ENCODE measurements at regions not wholly inside any gene's neighbourhood (a gene's known extent, or its start where the extent isn't known, plus 50 kb on each side); places are given as distances from the start of the nearest gene placed in this dataset.

DNA sequence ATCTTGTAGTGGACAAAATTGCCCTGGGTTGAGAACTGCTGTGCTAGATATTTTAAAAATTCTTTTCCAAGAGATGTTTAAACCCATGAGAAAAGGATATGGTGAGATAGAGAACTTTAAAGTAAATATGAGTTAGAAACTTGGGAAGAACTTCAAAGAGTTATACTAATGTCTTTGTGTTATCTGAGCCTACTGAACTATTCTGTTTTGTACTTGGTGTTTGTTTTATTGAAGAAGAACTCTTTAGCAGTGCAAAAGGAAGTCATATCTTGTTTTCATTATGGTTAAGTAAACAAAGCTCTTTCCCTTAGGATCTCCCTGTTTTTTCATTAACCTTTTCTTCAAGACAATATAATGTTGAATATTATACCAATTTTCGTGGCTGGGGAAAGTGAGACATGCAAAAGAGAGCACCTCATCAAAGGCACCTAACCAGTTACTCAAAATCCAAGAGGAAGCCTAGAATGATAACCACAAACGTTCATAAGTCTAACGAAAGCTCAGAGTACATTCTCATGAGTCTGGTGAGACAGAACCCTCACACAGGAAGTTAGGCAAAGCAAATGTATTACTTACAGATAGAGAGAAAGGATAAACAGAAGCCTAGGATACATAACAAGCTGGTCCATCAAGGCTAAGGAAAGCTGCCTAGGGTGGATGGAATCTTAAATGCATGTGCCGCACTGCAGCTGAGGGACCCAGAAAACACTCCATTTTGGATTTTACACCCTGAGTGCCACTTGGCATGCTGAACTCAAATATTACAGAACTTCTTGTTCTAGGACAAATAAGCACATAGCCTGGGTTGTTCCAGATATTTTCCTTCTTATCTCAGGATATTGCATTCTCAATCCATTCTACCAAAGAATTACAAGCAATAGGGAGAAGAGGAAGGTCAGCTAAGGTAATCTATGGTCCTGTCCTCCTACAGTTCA is 112.5 kb upstream of the ANO3 start:
- Histone ChIP-seq H3K9me3 (ENCODE audit: control insufficient read depth in 2 of 2, insufficient read depth in 1 of 2, low read depth in 1 of 2, low read length in 1 of 2) (no peaks in the 10 kb centered on the region), H3K27me3 (ENCODE audit: control insufficient read depth in 3 of 3, insufficient read depth in 3 of 3, low read length in 3 of 3) (no peaks in the 10 kb centered on the region), H3K36me3 (ENCODE audit: control insufficient read depth in 3 of 3, insufficient read depth in 2 of 3, low read depth in 1 of 3, low read length in 3 of 3) (no peaks in the 10 kb centered on the region), H3K27ac (ENCODE audit: low read depth in 1 of 3, low read length in 2 of 3) (no peak overlapping the region), H3K4me3 (ENCODE audit: low read depth in 1 of 3, low read length in 3 of 3) (no peak overlapping the region), H3K4me1 (ENCODE audit: control insufficient read depth in 3 of 3, insufficient read depth in 2 of 3, low read depth in 1 of 3, low read length in 2 of 3) (no peaks in the 10 kb centered on the region)
- no peak for DNase-seq
- FAIRE-seq = no peak
- 47 to 56% (median 49%) methylated on average over 4 of the region's 4 CpGs for WGBS, 3 donors

DNA sequence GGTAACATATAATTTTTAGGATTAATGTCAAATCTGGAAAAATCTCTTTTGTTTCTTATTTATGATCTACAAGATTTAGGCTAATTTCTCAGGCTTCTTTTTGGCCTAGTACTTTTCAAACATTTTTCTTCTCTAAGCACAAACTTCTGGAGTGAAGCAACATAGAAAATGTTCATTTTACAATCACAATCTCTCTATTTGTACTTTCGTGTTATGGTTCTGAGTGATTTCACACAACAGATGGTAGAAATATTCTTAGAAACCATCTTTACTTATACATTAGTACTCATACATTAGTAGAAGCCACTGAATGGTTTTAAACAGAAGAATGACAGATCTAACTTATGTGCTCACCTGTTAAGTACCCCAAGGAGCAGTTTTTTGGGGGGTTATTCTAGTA is 106.3 kb upstream of the ANO3 start:
- DNase-seq (no peak), FAIRE-seq (no peak)
- no peaks in the 10 kb centered on the region for H3K36me3 ChIP-seq (ENCODE audit: control insufficient read depth in 3 of 3, insufficient read depth in 2 of 3, low read depth in 1 of 3, low read length in 3 of 3)
- 82 to 89% (median 86%) methylated on average over 1 of the region's 1 CpG for WGBS, 3 donors
- H3K27ac ChIP-seq (ENCODE audit: low read depth in 1 of 3, low read length in 2 of 3) = no peak overlapping the region
- no peaks in the 10 kb centered on the region for H3K27me3 ChIP-seq (ENCODE audit: control insufficient read depth in 3 of 3, insufficient read depth in 3 of 3, low read length in 3 of 3)
- H3K4me3 ChIP-seq (ENCODE audit: low read depth in 1 of 3, low read length in 3 of 3) = no peak overlapping the region
- H3K4me1 ChIP-seq (ENCODE audit: control insufficient read depth in 3 of 3, insufficient read depth in 2 of 3, low read depth in 1 of 3, low read length in 2 of 3) = no peaks in the 10 kb centered on the region
- H3K9me3 ChIP-seq (ENCODE audit: control insufficient read depth in 2 of 2, insufficient read depth in 1 of 2, low read depth in 1 of 2, low read length in 1 of 2) = no peaks in the 10 kb centered on the region

DNA sequence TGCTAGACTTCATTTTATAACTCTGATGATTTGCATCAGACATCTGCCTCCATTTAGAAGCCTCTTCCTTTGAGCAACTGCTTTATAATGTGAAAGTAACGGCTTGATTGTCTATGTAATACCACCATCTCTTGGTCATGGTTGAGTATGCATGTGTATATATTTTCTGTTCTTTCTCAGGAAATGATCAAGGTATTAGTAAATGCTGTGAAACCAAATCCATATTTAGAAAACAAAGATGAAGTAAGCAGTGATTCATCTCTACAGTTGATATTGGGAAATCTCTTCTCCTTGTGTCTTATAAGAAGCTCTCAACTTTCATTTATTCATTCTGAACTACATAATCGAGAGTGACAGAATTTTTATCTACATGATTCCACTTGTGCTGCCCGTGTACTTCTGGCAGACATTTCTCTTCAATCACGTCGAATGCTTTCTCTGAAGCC is 104.6 kb upstream of the ANO3 start:
- WGBS, 3 donors = 44 to 58% (median 55%) methylated on average over 5 of the region's 5 CpGs
- peak in 1 of 2 donors; percentile 14 for DNase-seq
- FAIRE-seq = no peak

DNA sequence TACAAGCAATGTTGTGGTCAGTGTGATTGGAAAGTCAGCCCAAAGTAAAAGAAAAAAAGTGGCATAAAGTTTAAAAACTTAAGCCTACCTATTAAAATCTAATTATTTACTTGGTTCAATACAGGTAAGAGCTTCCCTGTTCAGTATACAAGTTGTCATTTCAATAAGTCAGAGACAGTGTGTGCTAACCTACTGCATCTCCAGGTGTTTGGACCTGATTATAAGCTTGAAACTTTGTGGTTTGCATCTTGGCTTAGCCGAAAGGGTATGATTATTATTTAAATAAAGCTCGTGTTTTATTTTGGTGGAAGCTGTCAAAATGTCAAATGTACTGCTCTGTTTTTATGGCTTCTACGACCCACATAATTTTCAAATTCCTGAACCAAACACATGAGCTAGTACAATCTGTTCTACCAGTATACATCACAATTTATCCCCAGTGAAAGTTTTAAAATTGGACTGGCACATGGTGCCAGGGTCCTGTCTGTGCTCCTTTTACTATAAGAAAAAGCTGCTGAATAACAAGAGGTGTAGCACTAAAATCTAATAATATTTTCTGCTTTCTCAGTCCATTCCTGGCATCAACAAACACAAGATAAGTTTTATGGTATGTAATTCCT is 103.9 kb upstream of the ANO3 start:
- WGBS, 3 donors = 19 to 63% (median 63%) methylated on average over 3 of the region's 3 CpGs
- no peaks in the 10 kb centered on the region for H3K4me1 ChIP-seq (ENCODE audit: control insufficient read depth in 3 of 3, insufficient read depth in 2 of 3, low read depth in 1 of 3, low read length in 2 of 3)
- H3K27me3 ChIP-seq (ENCODE audit: control insufficient read depth in 3 of 3, insufficient read depth in 3 of 3, low read length in 3 of 3) = no peaks in the 10 kb centered on the region
- H3K4me3 ChIP-seq (ENCODE audit: low read depth in 1 of 3, low read length in 3 of 3) = no peak overlapping the region
- no peaks in the 10 kb centered on the region for H3K36me3 ChIP-seq (ENCODE audit: control insufficient read depth in 3 of 3, insufficient read depth in 2 of 3, low read depth in 1 of 3, low read length in 3 of 3)
- no peak for DNase-seq
- no peak for FAIRE-seq
- H3K9me3 ChIP-seq (ENCODE audit: control insufficient read depth in 2 of 2, insufficient read depth in 1 of 2, low read depth in 1 of 2, low read length in 1 of 2) = no peaks in the 10 kb centered on the region
- no peak overlapping the region for H3K27ac ChIP-seq (ENCODE audit: low read depth in 1 of 3, low read length in 2 of 3)

More for the DNA sequence above, 104.6 kb upstream of the ANO3 start:
- Histone ChIP-seq H3K27me3 (ENCODE audit: control insufficient read depth in 3 of 3, insufficient read depth in 3 of 3, low read length in 3 of 3) (no peaks in the 10 kb centered on the region), H3K9me3 (ENCODE audit: control insufficient read depth in 2 of 2, insufficient read depth in 1 of 2, low read depth in 1 of 2, low read length in 1 of 2) (no peaks in the 10 kb centered on the region), H3K36me3 (ENCODE audit: control insufficient read depth in 3 of 3, insufficient read depth in 2 of 3, low read depth in 1 of 3, low read length in 3 of 3) (no peaks in the 10 kb centered on the region), H3K4me3 (ENCODE audit: low read depth in 1 of 3, low read length in 3 of 3) (no peak overlapping the region), H3K27ac (ENCODE audit: low read depth in 1 of 3, low read length in 2 of 3) (no peak overlapping the region), H3K4me1 (ENCODE audit: control insufficient read depth in 3 of 3, insufficient read depth in 2 of 3, low read depth in 1 of 3, low read length in 2 of 3) (no peaks in the 10 kb centered on the region)

DNA sequence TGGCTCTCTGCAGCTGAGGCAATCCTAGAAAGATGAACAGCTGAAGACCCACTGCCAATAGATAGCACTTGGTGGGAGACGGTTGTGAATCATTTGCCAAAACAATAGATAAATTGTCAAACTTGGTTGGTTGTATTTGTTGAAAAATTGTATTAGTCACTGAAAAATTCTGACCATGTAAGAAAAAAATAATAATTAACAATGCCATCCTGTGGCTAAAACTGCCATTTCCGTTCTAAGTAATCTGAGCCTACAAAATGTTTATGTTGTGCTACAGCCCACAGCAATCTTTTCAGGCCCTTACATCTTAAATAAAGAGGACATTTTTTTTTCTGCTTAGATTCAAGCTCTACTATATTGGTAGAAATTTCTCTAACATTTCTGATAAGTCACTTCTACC is 103.2 kb upstream of the ANO3 start:
- Histone ChIP-seq H3K9me3 (ENCODE audit: control insufficient read depth in 2 of 2, insufficient read depth in 1 of 2, low read depth in 1 of 2, low read length in 1 of 2) (no peaks in the 10 kb centered on the region), H3K4me1 (ENCODE audit: control insufficient read depth in 3 of 3, insufficient read depth in 2 of 3, low read depth in 1 of 3, low read length in 2 of 3) (no peaks in the 10 kb centered on the region), H3K27me3 (ENCODE audit: control insufficient read depth in 3 of 3, insufficient read depth in 3 of 3, low read length in 3 of 3) (no peaks in the 10 kb centered on the region), H3K36me3 (ENCODE audit: control insufficient read depth in 3 of 3, insufficient read depth in 2 of 3, low read depth in 1 of 3, low read length in 3 of 3) (no peaks in the 10 kb centered on the region), H3K4me3 (ENCODE audit: low read depth in 1 of 3, low read length in 3 of 3) (no peak overlapping the region), H3K27ac (ENCODE audit: low read depth in 1 of 3, low read length in 2 of 3) (no peak overlapping the region)
- WGBS, 3 donors = 65 to 72% (median 65%) methylated on average over 2 of the region's 2 CpGs
- FAIRE-seq = no peak
- DNase-seq = no peak

DNA sequence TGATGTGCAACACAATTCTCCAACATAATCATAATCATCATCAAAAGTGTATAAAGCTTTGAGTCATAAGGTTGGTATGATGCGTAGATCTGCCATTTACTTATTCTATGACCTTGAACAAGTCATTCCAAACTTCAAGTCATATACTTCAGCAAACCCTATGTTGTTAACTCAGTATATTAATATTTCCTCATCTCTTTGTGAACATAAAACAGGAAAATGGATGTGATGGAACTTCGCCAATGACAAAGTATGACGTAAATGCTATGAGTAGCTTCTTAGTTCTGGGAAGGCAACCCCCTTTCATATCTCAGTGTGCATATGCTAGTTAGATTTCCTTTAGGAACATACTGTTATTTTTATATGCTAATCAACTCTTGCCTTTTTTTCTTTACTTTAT is 102.7 kb upstream of the ANO3 start:
- FAIRE-seq = no peak
- 67 to 81% (median 74%) methylated on average over 3 of the region's 3 CpGs for WGBS, 3 donors
- H3K4me3 ChIP-seq (ENCODE audit: low read depth in 1 of 3, low read length in 3 of 3) = no peak overlapping the region

DNA sequence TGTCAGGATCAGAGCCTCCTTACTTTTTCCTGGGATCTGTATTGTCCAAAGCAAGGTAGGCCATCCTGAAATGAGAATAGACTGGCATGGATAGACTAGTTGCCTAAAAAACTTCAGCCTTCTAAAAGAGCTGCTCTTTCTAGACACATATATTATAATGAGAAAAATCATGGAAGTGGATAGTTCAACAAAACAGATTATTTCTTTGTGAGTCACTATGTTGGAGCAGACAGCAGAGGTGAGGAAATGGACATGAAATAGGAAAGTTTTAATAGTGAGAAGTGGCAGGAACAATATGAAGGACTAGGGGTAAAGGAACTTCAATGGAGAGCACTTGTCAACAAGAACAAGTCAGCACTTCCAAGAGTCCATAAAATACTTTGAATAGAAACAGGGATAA is 101.9 kb upstream of the ANO3 start:
- Histone ChIP-seq H3K36me3 (ENCODE audit: control insufficient read depth in 3 of 3, insufficient read depth in 2 of 3, low read depth in 1 of 3, low read length in 3 of 3) (no peaks in the 10 kb centered on the region), H3K27me3 (ENCODE audit: control insufficient read depth in 3 of 3, insufficient read depth in 3 of 3, low read length in 3 of 3) (no peaks in the 10 kb centered on the region), H3K27ac (ENCODE audit: low read depth in 1 of 3, low read length in 2 of 3) (no peak overlapping the region), H3K9me3 (ENCODE audit: control insufficient read depth in 2 of 2, insufficient read depth in 1 of 2, low read depth in 1 of 2, low read length in 1 of 2) (no peaks in the 10 kb centered on the region), H3K4me1 (ENCODE audit: control insufficient read depth in 3 of 3, insufficient read depth in 2 of 3, low read depth in 1 of 3, low read length in 2 of 3) (no peaks in the 10 kb centered on the region), H3K4me3 (ENCODE audit: low read depth in 1 of 3, low read length in 3 of 3) (no peak overlapping the region)
- DNase-seq = no peak
- FAIRE-seq = no peak

More for the DNA sequence above, 102.7 kb upstream of the ANO3 start:
- Histone ChIP-seq H3K9me3 (ENCODE audit: control insufficient read depth in 2 of 2, insufficient read depth in 1 of 2, low read depth in 1 of 2, low read length in 1 of 2) (no peaks in the 10 kb centered on the region), H3K4me1 (ENCODE audit: control insufficient read depth in 3 of 3, insufficient read depth in 2 of 3, low read depth in 1 of 3, low read length in 2 of 3) (no peaks in the 10 kb centered on the region), H3K27me3 (ENCODE audit: control insufficient read depth in 3 of 3, insufficient read depth in 3 of 3, low read length in 3 of 3) (no peaks in the 10 kb centered on the region), H3K27ac (ENCODE audit: low read depth in 1 of 3, low read length in 2 of 3) (no peak overlapping the region), H3K36me3 (ENCODE audit: control insufficient read depth in 3 of 3, insufficient read depth in 2 of 3, low read depth in 1 of 3, low read length in 3 of 3) (no peaks in the 10 kb centered on the region)
- DNase-seq = peak in 1 of 2 donors; percentile 2

DNA sequence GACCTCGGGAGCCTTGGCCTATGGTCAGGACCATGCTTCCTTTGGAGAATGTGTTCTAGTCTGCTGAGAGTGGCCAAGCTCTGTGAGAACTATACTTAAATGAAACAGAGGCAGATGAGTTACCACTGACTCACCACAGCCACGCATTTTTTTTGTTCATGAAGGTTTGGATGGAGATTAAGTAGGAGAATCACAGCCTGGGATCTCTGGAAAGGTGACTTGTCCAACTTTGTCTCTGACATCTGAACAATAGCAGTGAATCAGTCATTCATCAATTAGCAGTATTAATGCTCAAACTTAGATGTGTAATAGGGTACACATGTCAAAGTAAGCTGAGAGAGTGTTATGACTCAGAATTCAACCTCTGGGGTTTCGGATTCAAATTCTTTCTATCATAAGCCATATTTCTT is 100.7 kb upstream of the ANO3 start:
- Histone ChIP-seq H3K9me3 (ENCODE audit: control insufficient read depth in 2 of 2, insufficient read depth in 1 of 2, low read depth in 1 of 2, low read length in 1 of 2) (no peaks in the 10 kb centered on the region), H3K27me3 (ENCODE audit: control insufficient read depth in 3 of 3, insufficient read depth in 3 of 3, low read length in 3 of 3) (no peaks in the 10 kb centered on the region), H3K4me1 (ENCODE audit: control insufficient read depth in 3 of 3, insufficient read depth in 2 of 3, low read depth in 1 of 3, low read length in 2 of 3) (no peaks in the 10 kb centered on the region), H3K27ac (ENCODE audit: low read depth in 1 of 3, low read length in 2 of 3) (no peak overlapping the region), H3K36me3 (ENCODE audit: control insufficient read depth in 3 of 3, insufficient read depth in 2 of 3, low read depth in 1 of 3, low read length in 3 of 3) (no peaks in the 10 kb centered on the region), H3K4me3 (ENCODE audit: low read depth in 1 of 3, low read length in 3 of 3) (no peak overlapping the region)
- no peak for FAIRE-seq
- no peak for DNase-seq
- WGBS, 3 donors = 14 to 75% (median 48%) methylated on average over 3 of the region's 3 CpGs
